Fibroblast of lung (primary cell): ENCODE measurements at regions not wholly inside any gene's neighbourhood (a gene's known extent, or its start where the extent isn't known, plus 50 kb on each side); places are given as distances from the start of the nearest gene placed in this dataset.

Experiments
- EZH2 ChIP-seq: IDR thresholded peaks from 2 replicates; pipeline ENCODE4 v1.5.1; 2012; ENCODE audit warnings: low read length, control low read depth, mild to moderate bottlenecking; ENCODE audit errors: missing control alignments
- TF ChIP-seq, protein P1 (sequence below), 2 donors: IDR thresholded peaks in 1 of 2; conservative IDR thresholded peaks in 1 of 2; 1 replicate in 1 of 2; 2 replicates in 1 of 2; pipeline ENCODE4 v1.5.1; 2011 to 2012; ENCODE audit warnings: low read length in 2 of 2, control low read depth in 1 of 2, inconsistent platforms in 1 of 2, low read depth in 1 of 2, mild to moderate bottlenecking in 1 of 2

DNA sequence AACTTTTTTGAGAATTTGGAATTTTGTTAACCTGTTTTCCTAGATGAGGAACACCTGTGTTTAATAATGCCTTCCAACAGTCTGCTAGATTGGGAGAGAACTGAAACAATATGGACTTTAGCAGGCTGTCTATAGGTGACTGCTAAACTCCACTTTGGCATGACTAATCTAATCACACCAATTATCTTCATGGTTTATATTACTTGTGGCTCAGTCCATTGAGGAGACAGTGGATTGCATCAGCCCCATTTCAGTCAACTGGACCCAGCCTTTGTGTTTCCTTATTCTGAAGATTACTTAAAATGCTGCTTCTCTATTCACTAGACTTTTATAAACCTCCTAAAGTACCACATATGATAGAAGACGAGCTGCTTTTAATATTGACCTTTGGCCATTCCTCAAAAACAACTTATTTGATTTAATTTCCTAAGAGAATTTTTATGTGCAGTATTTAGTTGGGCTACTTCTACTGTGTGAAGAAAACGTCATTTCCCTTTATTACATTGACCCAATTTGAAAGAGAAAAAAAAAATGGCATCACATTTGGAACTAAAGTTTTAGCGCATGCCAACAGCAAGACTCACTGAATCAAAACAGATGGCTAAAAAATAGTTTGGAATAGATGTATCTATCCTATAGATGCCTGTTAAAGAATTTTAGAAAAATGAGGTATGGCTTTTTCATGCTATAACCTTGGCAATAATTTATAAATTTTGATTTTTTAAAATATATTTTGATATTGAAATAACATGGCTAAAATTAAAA is 295.8 kb downstream of the NDFIP2 start:
- TF ChIP-seq, protein P1, sequence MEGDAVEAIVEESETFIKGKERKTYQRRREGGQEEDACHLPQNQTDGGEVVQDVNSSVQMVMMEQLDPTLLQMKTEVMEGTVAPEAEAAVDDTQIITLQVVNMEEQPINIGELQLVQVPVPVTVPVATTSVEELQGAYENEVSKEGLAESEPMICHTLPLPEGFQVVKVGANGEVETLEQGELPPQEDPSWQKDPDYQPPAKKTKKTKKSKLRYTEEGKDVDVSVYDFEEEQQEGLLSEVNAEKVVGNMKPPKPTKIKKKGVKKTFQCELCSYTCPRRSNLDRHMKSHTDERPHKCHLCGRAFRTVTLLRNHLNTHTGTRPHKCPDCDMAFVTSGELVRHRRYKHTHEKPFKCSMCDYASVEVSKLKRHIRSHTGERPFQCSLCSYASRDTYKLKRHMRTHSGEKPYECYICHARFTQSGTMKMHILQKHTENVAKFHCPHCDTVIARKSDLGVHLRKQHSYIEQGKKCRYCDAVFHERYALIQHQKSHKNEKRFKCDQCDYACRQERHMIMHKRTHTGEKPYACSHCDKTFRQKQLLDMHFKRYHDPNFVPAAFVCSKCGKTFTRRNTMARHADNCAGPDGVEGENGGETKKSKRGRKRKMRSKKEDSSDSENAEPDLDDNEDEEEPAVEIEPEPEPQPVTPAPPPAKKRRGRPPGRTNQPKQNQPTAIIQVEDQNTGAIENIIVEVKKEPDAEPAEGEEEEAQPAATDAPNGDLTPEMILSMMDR (conservative IDR thresholded peaks at IDR 0.05 in 1 of 2, IDR thresholded peaks at IDR 0.05 in 1 of 2; ENCODE audit: low read depth in 1 of 2, low read length in 2 of 2) = no peak
- no peak for TF ChIP-seq EZH2
